DMS114 treated with DMSO at 0.1 percent for 48 hours (cell line): ENCODE measurements at regions not wholly inside any gene's neighbourhood (a gene's known extent, or its start where the extent isn't known, plus 50 kb on each side); places are given as distances from the start of the nearest gene placed in this dataset.
"Not testable (repeated sequence)": the region's sequence is repeated elsewhere in the genome, so short reads cannot be mapped to it uniquely, and the experiment has no call there.

ENCODE experiments used
- DNase-seq: peaks from one replicate; lab custom pipeline; 2025; ENCODE audit not compliant: unreplicated experiment; lab: John Stamatoyannopoulos, UW

DNA sequence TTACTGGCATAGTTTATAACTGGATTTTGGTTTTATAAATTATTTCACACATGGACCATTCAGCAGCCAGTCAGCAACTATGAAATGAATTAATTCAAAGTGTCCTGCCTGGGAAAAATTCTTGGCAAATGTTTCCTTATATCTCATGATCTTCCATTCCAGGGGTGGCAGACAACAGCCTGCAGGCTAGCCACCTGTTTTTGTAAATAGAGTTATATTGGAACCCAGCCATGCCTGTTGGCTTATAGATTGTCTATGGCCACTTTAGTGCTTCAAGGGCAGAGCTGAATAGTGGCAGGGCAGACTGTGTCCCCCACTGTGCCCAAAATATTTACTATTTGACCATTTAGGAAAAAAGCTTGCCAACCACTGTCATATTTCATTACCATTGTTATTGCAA, 613.7 kb downstream of the TMEM114 start:
- DNase-seq, result no peak

- DNase-seq, result no peak
These were observed 614.2 kb downstream of the TMEM114 start for GRCh38 chr16:7976125-7976524.

GRCh38 chr16:7967996-7968509, 622.3 kb downstream of the TMEM114 start:
- DNase-seq, result no peak

GRCh38 chr16:7964744-7965143, 625.6 kb downstream of the TMEM114 start:
- DNase-seq, result no peak

DNA sequence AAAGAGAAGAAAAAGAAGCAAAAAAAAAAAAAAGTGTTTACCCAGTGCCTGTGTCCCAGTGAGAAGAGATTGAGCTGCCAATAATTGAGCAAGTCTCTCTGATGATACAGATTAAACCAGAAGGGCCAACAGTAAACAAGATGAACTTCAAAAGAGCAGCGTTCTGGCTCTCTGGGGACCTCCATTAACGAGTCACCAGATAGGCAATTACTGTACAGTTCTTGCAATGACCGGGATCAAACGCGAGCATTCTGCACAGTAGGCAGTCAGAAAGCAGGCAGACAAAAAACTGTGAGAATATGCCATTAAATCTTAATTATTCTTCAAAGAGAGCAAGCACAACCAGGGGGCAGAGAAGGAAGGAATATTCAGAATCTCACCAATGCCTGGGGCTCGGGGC, 626.1 kb downstream of the TMEM114 start:
- no peak for DNase-seq

DNA sequence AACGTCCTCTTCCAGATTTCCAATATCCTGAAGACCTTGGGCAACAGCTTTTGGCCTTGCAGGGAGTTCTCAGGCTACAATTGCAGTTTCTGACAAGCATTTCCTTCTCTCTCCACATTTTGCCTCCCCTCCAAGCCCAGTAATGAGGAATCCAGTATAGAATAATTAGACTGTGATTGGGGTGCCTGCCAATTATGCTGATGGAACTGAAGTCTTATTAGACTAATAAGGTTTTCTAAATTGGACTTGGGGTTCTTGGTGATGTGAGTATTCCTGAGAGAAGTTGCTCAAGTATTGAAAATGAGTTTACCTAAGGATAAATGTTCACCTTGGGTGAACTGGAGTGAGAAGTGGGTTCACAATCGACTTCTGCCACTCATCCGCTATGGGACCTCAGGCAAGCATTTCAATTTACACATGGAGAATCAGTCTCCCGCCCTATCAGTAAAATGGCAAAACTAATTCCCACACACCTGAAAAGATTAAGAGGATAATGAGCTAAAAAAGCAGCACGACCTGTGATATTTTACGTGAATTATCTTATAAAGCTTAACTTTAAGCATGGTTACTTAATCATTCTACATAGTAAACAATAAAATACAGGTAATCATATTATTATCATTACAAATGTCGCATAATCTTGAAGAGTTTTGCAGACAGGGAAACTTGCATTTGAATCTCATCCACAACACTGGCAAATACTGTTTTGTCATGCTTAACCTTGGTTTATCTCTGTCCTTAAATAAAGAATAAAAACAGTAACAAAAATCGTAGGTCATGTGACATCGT, 628.0 kb downstream of the TMEM114 start:
- DNase-seq, result no peak

DNA sequence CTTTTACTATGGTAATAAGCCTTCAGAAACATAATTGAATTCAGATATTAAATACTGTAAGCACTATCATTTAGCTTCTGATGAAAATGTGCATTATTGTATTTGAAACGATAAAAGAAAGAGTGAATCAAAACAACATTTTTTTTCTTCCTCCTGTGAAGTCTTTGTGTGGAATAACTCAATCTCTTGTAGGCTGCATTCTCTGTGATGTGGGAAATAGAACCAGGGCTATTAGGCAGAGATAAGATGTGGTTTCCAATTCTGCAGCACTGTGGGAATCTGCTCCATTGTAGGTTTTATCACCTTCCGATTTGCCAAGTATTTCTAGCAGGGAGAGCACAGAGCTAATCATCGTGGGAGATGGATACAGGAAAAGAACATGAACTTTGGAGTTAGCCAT, 624.5 kb downstream of the RBFOX1 start:
- DNase-seq, result no peak

DNA sequence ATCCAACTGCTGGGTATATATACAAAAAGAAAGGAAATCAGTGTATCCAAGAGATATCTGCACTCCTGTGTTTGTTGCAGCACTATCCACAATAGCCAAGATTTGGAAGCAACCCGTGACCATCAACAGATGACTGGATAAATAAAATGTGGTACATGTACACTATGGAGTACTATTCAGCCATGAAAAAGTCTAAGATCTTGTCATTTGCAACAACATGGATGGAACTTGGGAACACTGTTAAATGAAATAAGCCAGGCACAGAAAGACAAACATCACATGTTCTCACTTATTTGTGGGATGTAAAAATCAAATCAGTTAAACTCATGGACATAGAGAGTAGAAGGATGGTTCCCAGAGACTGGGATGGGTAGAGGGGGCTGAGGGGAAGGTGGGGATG, 620.7 kb downstream of the RBFOX1 start:
- DNase-seq, result no peak

DNA sequence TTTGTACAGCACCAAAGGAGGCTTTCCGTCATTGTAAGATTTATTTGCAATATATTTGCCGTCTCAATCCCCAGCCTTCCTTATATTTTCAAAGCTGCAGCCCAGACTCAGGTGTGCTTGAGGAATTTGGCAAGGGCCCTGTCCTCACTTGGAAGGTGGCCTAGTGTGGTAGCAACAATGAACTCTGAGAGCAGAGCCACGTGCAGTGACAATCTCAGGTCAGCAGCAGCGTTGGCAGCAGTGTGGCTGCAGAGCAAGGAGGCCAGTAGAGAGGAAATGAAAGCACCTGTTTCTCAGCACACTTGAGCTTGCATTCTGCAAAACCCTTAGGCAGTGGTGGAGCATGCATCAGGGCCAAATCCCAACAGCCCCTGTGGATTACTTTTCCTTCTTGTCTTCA, 613.5 kb downstream of the RBFOX1 start:
- DNase-seq, result no peak

GRCh38 chr16:7938175-7938574, 605.5 kb downstream of the RBFOX1 start:
- no peak for DNase-seq

DNA sequence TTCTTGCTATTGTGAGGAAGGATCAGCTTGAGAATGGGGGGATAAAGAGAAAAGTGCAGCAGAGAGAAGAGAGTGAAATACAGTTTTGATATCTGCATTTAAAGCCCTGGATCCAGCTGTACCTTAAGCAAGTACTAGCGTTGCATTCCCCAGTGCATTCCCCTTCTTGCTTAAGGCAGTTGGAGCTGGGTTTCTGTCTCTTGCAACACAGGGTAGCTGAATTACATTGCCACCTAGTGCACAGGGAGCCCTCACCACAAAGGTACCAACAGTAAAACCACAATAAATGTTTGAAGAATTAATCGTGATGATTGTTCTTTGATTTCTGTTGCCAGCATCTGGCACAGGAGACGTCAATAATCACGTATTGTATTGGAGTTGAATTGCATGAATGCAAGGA, 588.7 kb downstream of the RBFOX1 start:
- no peak for DNase-seq

GRCh38 chr16:7919782-7920181, 587.1 kb downstream of the RBFOX1 start:
- no peak for DNase-seq

- no peak for DNase-seq
These were observed 582.1 kb downstream of the RBFOX1 start for GRCh38 chr16:7914748-7915147.

DNA sequence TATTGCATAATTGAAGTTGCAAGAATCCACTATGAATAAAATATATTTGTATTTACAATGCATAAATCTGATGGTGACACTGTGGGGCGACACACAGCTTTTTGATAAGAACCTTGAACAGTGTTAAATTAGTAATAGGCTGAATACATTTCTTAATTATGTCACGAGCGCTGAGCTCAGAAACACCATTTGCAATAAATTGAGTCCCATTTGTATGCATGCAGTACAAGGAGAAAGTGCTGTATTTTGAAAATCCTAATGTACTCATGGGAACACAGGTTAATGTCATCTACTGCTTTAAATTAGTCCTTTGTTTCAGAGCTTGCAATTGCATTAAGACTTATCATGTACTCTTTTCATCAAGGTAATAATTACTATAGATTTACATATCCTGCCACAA, 579.5 kb downstream of the RBFOX1 start:
- no peak for DNase-seq

GRCh38 chr16:7910116-7910515, 577.5 kb downstream of the RBFOX1 start:
- no peak for DNase-seq

GRCh38 chr16:7888411-7888810, 555.8 kb downstream of the RBFOX1 start:
- no peak for DNase-seq

GRCh38 chr16:7887316-7887715, 554.7 kb downstream of the RBFOX1 start:
- no peak for DNase-seq

- no peak for DNase-seq
These were observed 539.3 kb downstream of the RBFOX1 start for GRCh38 chr16:7871979-7872378.

GRCh38 chr16:7871371-7871770, 538.7 kb downstream of the RBFOX1 start:
- no peak for DNase-seq

DNA sequence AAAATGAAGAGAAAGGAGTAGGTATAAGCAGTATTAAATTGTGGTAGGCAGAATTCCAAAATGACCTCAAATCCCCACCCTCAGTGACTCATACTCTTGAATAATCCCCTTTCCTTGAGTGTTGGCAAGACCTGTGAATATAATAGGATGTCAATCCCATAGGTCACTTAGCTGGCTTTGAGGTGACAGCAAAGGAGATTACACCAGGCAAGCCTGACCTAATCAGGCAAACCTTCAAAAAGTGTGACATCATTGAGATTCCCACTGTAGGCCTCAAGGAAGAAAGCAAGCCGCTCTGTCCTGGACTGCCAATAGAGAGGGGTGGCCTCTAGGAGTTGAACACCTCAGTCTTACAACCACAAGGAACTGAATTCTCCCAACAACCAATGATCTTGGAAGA, 535.2 kb downstream of the RBFOX1 start:
- no peak for DNase-seq

- no peak for DNase-seq
These were observed 533.5 kb downstream of the RBFOX1 start for GRCh38 chr16:7866144-7866543.

GRCh38 chr16:7865393-7865792, 532.7 kb downstream of the RBFOX1 start:
- DNase-seq, result not testable (repeated sequence)
